ENCODE measurements at regions not wholly inside any gene's neighbourhood (a gene's known extent, or its start where the extent isn't known, plus 50 kb on each side); places are given as distances from the start of the nearest gene placed in this dataset.
"Not testable (repeated sequence)": the region's sequence is repeated elsewhere in the genome, so short reads cannot be mapped to it uniquely, and the experiment has no call there.

- no peak overlapping the region for H3K4me3 ChIP-seq (ENCODE audit: low read depth, low read length)
- no peak for TF ChIP-seq CTCF (IDR thresholded peaks at IDR 0.05; ENCODE audit: insufficient read depth, low read length)
- no peak for DNase-seq (ENCODE audit: low read depth)
Observed at GRCh38 chr3:541062-541801, 344.7 kb downstream of the CHL1 start.

GRCh38 chr3:542021-542420 is 345.5 kb downstream of the CHL1 start:
- TF ChIP-seq CTCF (IDR thresholded peaks at IDR 0.05; ENCODE audit: insufficient read depth, low read length): no peak
- no peak for DNase-seq (ENCODE audit: low read depth)
- no peak overlapping the region for H3K4me3 ChIP-seq (ENCODE audit: low read depth, low read length)

GRCh38 chr3:549636-550035 is 353.1 kb downstream of the CHL1 start:
- no peak for TF ChIP-seq CTCF (IDR thresholded peaks at IDR 0.05; ENCODE audit: insufficient read depth, low read length)
- no peak overlapping the region for H3K4me3 ChIP-seq (ENCODE audit: low read depth, low read length)
- DNase-seq (ENCODE audit: low read depth): no peak

DNA sequence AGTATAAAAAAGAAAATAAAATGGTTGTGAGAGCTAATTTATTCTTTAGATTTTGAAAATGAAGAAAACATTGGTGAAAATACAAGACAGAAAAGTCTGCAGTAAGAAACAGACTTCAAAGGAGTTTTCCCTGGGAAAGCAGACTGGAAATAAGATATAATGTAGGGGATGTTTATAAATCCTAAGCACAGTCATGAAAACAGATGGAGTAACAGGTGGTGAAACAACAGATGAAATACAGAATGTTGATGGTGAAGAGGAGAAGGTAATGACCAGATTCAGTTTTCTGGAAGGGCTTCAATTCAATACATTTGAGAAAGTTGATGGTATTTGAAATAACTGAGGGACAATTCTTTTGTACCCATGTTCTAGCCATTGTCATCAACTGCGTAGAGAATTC is 353.9 kb downstream of the CHL1 start:
- no peak for DNase-seq (ENCODE audit: low read depth)
- no peak overlapping the region for H3K4me3 ChIP-seq (ENCODE audit: low read depth, low read length)
- TF ChIP-seq CTCF (IDR thresholded peaks at IDR 0.05; ENCODE audit: insufficient read depth, low read length): no peak

GRCh38 chr3:557972-558371 is 361.4 kb downstream of the CHL1 start:
- no peak for TF ChIP-seq CTCF (IDR thresholded peaks at IDR 0.05; ENCODE audit: insufficient read depth, low read length)

DNA sequence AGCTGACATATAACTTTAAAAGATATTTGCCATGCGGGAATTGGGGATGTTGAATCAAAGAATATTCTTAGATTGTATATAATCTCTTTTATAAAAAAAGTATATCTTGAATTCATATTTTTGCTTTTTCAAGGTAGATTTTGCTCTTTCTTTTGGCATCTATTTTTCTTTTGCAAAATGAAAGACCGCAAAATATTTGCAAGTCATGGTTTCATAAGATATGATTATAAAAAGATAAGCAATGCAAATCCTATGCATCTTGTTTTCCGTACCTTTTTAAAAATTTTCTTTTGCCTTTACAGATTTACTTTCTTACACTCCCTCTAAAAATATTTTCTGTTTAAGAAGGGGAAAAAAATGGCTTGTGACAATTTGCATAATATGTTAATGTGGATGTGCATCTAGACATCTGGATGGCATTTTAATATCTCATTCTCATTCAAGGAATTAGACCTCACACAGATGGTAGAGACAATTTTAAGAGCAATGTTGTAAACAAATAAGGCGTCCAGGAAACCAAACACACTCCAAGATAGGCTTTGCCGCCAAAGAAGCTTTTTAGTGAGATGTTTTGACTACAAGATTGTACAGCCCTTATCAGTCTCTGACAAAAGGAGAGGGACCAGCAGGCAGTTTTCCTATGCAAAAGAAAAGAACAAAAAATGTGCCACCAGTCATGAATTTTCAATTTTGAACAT is 371.1 kb downstream of the CHL1 start:
- no peak for DNase-seq (ENCODE audit: low read depth)
- TF ChIP-seq CTCF (IDR thresholded peaks at IDR 0.05; ENCODE audit: insufficient read depth, low read length): no peak
- no peak overlapping the region for H3K4me3 ChIP-seq (ENCODE audit: low read depth, low read length)

More at GRCh38 chr3:557972-558371, 361.4 kb downstream of the CHL1 start:
- H3K4me3 ChIP-seq (ENCODE audit: low read depth, low read length): no peak overlapping the region
- no peak for DNase-seq (ENCODE audit: low read depth)

GRCh38 chr3:579529-579928 is 383.0 kb downstream of the CHL1 start:
- DNase-seq (ENCODE audit: low read depth); H3K4me3 ChIP-seq (ENCODE audit: low read depth, low read length): not testable (repeated sequence)

GRCh38 chr3:589066-589465 is 392.5 kb downstream of the CHL1 start:
- DNase-seq (ENCODE audit: low read depth); H3K4me3 ChIP-seq (ENCODE audit: low read depth, low read length): not testable (repeated sequence)

- not testable (repeated sequence) for DNase-seq (ENCODE audit: low read depth)
Observed at GRCh38 chr3:597304-597703, 400.7 kb downstream of the CHL1 start.

DNA sequence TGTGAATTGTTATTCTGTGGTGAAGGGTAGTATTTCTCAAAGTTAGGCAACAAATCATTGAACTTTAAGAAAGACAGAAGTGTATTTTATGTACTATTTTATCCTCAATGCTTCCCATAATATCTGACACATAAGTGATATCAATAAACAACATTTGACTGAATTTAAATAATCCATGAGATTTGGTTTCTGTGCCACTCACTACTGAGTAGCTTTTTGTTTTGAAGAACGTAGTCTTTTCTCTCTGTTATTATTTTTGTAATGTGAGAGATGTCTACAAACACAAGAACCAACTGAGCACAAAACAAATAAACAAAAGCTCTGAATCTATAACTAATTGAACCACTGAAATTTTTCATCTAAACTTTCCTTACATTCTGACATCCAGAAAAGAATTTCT is 401.2 kb downstream of the CHL1 start:
- DNase-seq (ENCODE audit: low read depth); H3K4me3 ChIP-seq (ENCODE audit: low read depth, low read length): not testable (repeated sequence)

More at GRCh38 chr3:597304-597703, 400.7 kb downstream of the CHL1 start:
- H3K4me3 ChIP-seq (ENCODE audit: low read depth, low read length): not testable (repeated sequence)

- DNase-seq (ENCODE audit: low read depth): not testable (repeated sequence)
Observed at GRCh38 chr3:607480-607879, 410.9 kb downstream of the CHL1 start.

More at GRCh38 chr3:607480-607879, 410.9 kb downstream of the CHL1 start:
- not testable (repeated sequence) for H3K4me3 ChIP-seq (ENCODE audit: low read depth, low read length)

All from fibroblast of the aortic adventitia (primary cell).